ENCODE measurements at regions not wholly inside any gene's neighbourhood (a gene's known extent, or its start where the extent isn't known, plus 50 kb on each side); places are given as distances from the start of the nearest gene placed in this dataset.

GRCh38 chr11:122354025-122354697 lies 238.1 kb upstream of the BLID start:
- Mint-ChIP-seq H3K4me3 (ENCODE audit: unreplicated experiment) (no peak overlapping the region), H3K27ac (ENCODE audit: unreplicated experiment) (no peak overlapping the region), H3K4me1 (ENCODE audit: unreplicated experiment) (no peaks in the 10 kb centered on the region), H3K27me3 (ENCODE audit: unreplicated experiment) (no peaks in the 10 kb centered on the region), H3K36me3 (ENCODE audit: low read depth, unreplicated experiment) (no peaks in the 10 kb centered on the region), H3K9me3 (ENCODE audit: unreplicated experiment) (no peaks in the 10 kb centered on the region)
- DNase-seq (ENCODE audit: low spot score): no peak
- TF ChIP-seq, protein P1, sequence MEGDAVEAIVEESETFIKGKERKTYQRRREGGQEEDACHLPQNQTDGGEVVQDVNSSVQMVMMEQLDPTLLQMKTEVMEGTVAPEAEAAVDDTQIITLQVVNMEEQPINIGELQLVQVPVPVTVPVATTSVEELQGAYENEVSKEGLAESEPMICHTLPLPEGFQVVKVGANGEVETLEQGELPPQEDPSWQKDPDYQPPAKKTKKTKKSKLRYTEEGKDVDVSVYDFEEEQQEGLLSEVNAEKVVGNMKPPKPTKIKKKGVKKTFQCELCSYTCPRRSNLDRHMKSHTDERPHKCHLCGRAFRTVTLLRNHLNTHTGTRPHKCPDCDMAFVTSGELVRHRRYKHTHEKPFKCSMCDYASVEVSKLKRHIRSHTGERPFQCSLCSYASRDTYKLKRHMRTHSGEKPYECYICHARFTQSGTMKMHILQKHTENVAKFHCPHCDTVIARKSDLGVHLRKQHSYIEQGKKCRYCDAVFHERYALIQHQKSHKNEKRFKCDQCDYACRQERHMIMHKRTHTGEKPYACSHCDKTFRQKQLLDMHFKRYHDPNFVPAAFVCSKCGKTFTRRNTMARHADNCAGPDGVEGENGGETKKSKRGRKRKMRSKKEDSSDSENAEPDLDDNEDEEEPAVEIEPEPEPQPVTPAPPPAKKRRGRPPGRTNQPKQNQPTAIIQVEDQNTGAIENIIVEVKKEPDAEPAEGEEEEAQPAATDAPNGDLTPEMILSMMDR (IDR thresholded peaks at IDR 0.05; ENCODE audit: unreplicated experiment): no peak

- H3K27ac Mint-ChIP-seq (ENCODE audit: unreplicated experiment): no peak overlapping the region
These were observed 237.5 kb upstream of the BLID start for GRCh38 chr11:122353561-122353960.

GRCh38 chr11:122348659-122349409 lies 232.8 kb upstream of the BLID start:
- Mint-ChIP-seq H3K27me3 (ENCODE audit: unreplicated experiment) (no peaks in the 10 kb centered on the region), H3K9me3 (ENCODE audit: unreplicated experiment) (no peaks in the 10 kb centered on the region), H3K27ac (ENCODE audit: unreplicated experiment) (no peak overlapping the region), H3K4me1 (ENCODE audit: unreplicated experiment) (no peaks in the 10 kb centered on the region), H3K36me3 (ENCODE audit: low read depth, unreplicated experiment) (no peaks in the 10 kb centered on the region), H3K4me3 (ENCODE audit: unreplicated experiment) (no peak overlapping the region)
- TF ChIP-seq, protein P1 (IDR thresholded peaks at IDR 0.05; ENCODE audit: unreplicated experiment): no peak
- DNase-seq (ENCODE audit: low spot score): no peak

More at GRCh38 chr11:122353561-122353960, 237.5 kb upstream of the BLID start:
- Mint-ChIP-seq H3K27me3 (ENCODE audit: unreplicated experiment) (no peaks in the 10 kb centered on the region), H3K9me3 (ENCODE audit: unreplicated experiment) (no peaks in the 10 kb centered on the region), H3K36me3 (ENCODE audit: low read depth, unreplicated experiment) (no peaks in the 10 kb centered on the region), H3K4me3 (ENCODE audit: unreplicated experiment) (no peak overlapping the region), H3K4me1 (ENCODE audit: unreplicated experiment) (no peaks in the 10 kb centered on the region)
- TF ChIP-seq, protein P1 (IDR thresholded peaks at IDR 0.05; ENCODE audit: unreplicated experiment): no peak
- DNase-seq (ENCODE audit: low spot score): no peak

GRCh38 chr11:122346006-122346405 lies 230.0 kb upstream of the BLID start:
- Mint-ChIP-seq H3K27me3 (ENCODE audit: unreplicated experiment) (no peaks in the 10 kb centered on the region), H3K4me1 (ENCODE audit: unreplicated experiment) (no peaks in the 10 kb centered on the region), H3K36me3 (ENCODE audit: low read depth, unreplicated experiment) (no peaks in the 10 kb centered on the region), H3K9me3 (ENCODE audit: unreplicated experiment) (no peaks in the 10 kb centered on the region), H3K27ac (ENCODE audit: unreplicated experiment) (no peak overlapping the region), H3K4me3 (ENCODE audit: unreplicated experiment) (no peak overlapping the region)
- TF ChIP-seq, protein P1 (IDR thresholded peaks at IDR 0.05; ENCODE audit: unreplicated experiment): no peak
- DNase-seq (ENCODE audit: low spot score): no peak

- H3K9me3 Mint-ChIP-seq (ENCODE audit: unreplicated experiment): no peaks in the 10 kb centered on the region
- no peak overlapping the region for H3K4me3 Mint-ChIP-seq (ENCODE audit: unreplicated experiment)
- no peak overlapping the region for H3K27ac Mint-ChIP-seq (ENCODE audit: unreplicated experiment)
- no peaks in the 10 kb centered on the region for H3K27me3 Mint-ChIP-seq (ENCODE audit: unreplicated experiment)
- no peaks in the 10 kb centered on the region for H3K36me3 Mint-ChIP-seq (ENCODE audit: low read depth, unreplicated experiment)
- TF ChIP-seq, protein P1 (IDR thresholded peaks at IDR 0.05; ENCODE audit: unreplicated experiment): no peak
- DNase-seq (ENCODE audit: low spot score): no peak
- no peaks in the 10 kb centered on the region for H3K4me1 Mint-ChIP-seq (ENCODE audit: unreplicated experiment)
These were observed 229.6 kb upstream of the BLID start for GRCh38 chr11:122345586-122345985.
